H1 (cell line): ENCODE measurements at regions not wholly inside any gene's neighbourhood (a gene's known extent, or its start where the extent isn't known, plus 50 kb on each side); places are given as distances from the start of the nearest gene placed in this dataset.

Experiments used
- ATF2 ChIP-seq: IDR thresholded peaks from 2 replicates; pipeline ENCODE4 v1.6.1; 2012; ENCODE audit warnings: low read length, inconsistent platforms
- FOSL1 ChIP-seq: IDR thresholded peaks from 2 replicates; pipeline ENCODE4 v1.6.1; 2011; ENCODE audit warnings: mild to moderate bottlenecking, low read depth, low read length, moderate library complexity; ENCODE audit not compliant: insufficient read depth
- JUN ChIP-seq: IDR thresholded peaks from 2 replicates; pipeline ENCODE4 v1.6.1; 2011; ENCODE audit warnings: low read depth, mild to moderate bottlenecking, improper control_type of control experiment, low read length
- KDM4A ChIP-seq: IDR thresholded peaks from one replicate; pipeline ENCODE4 v1.7.1; 2012; ENCODE audit warnings: low read depth, mild to moderate bottlenecking, moderate library complexity, low read length, inconsistent platforms; ENCODE audit not compliant: severe bottlenecking

- TF ChIP-seq JUN, result no peak
- no peak for TF ChIP-seq ATF2
- no peak for TF ChIP-seq FOSL1
- no peak for TF ChIP-seq KDM4A
Observed at GRCh38 chr4:127102361-127102760, 530.4 kb upstream of the INTU start (continued).
